Naive B cell (primary cell): ENCODE measurements at regions not wholly inside any gene's neighbourhood (a gene's known extent, or its start where the extent isn't known, plus 50 kb on each side); places are given as distances from the start of the nearest gene placed in this dataset.
A peak's percentile ranks its signal among the peaks of the same experiment; 100 is the strongest.
"Not testable (repeated sequence)": the region's sequence is repeated elsewhere in the genome, so short reads cannot be mapped to it uniquely, and the experiment has no call there.

Source experiments
- ATAC-seq, 2 donors: fragments of 150-1000 bp; cut with Tn5 transposase; 2 replicates each; pipeline ENCODE4 v1.10.0; 2021; ENCODE audit warnings: low read depth in 2 of 2, mild to moderate bottlenecking in 2 of 2, moderate library complexity in 2 of 2
- DNase-seq: peaks from one replicate; pipeline ENCODE4 v3.0.0; 2022
- H3K27ac Mint-ChIP-seq, 6 donors: one replicate each; pipeline ENCODE4 v1.8.0; 2020 to 2022; ENCODE audit warnings: mild to moderate bottlenecking in 6 of 6, mixed read lengths in 6 of 6, moderate library complexity in 5 of 6, inconsistent platforms in 2 of 6
- H3K27me3 Mint-ChIP-seq, 3 donors: one replicate each; pipeline ENCODE4 v1.8.0; 2021 to 2022; ENCODE audit warnings: mixed read lengths in 3 of 3, mild to moderate bottlenecking in 1 of 3
- H3K36me3 Mint-ChIP-seq, 2 donors: one replicate each; pipeline ENCODE4 v1.8.0; 2020 to 2022; ENCODE audit warnings: mixed read lengths in 2 of 2, inconsistent platforms in 1 of 2, mild to moderate bottlenecking in 1 of 2
- H3K4me1 Mint-ChIP-seq, 3 donors: one replicate each; pipeline ENCODE4 v1.8.0; 2020 to 2022; ENCODE audit warnings: mixed read lengths in 3 of 3, inconsistent platforms in 1 of 3, mild to moderate bottlenecking in 1 of 3, moderate library complexity in 1 of 3
- H3K4me3 Mint-ChIP-seq, 8 donors: one replicate each; pipeline ENCODE4 v1.8.0; 2020 to 2022; ENCODE audit warnings: mild to moderate bottlenecking in 8 of 8, mixed read lengths in 8 of 8, moderate library complexity in 8 of 8, inconsistent platforms in 2 of 8
- H3K9me3 Mint-ChIP-seq, 7 donors: one replicate each; pipeline ENCODE4 v1.8.0; 2020 to 2022; ENCODE audit warnings: mixed read lengths in 7 of 7, mild to moderate bottlenecking in 5 of 7, inconsistent platforms in 2 of 7, moderate library complexity in 1 of 7

- H3K36me3 Mint-ChIP-seq: no peaks in the 10 kb centered on the region
- ATAC-seq (no peak), DNase-seq (no peak)
- H3K4me1 Mint-ChIP-seq: no peaks in the 10 kb centered on the region
- peaks cover 0 to 4% (median 0%) of the 10 kb centered on the region in 7 donors for H3K9me3 Mint-ChIP-seq
- H3K4me3 Mint-ChIP-seq: no peak overlapping the region
- no peak overlapping the region for H3K27ac Mint-ChIP-seq
- H3K27me3 Mint-ChIP-seq: no peaks in the 10 kb centered on the region
Observed at GRCh38 chr4:189838821-189839497, 101.7 kb upstream of the FRG1 start.

GRCh38 chr4:189840356-189840755 is 100.3 kb upstream of the FRG1 start:
- H3K4me3 Mint-ChIP-seq: no peak overlapping the region
- no peaks in the 10 kb centered on the region for H3K27me3 Mint-ChIP-seq
- H3K36me3 Mint-ChIP-seq: no peaks in the 10 kb centered on the region
- no peaks in the 10 kb centered on the region for H3K4me1 Mint-ChIP-seq
- H3K9me3 Mint-ChIP-seq: peaks cover 0 to 4% (median 0%) of the 10 kb centered on the region in 7 donors
- DNase-seq (no peak), ATAC-seq (no peak)
- H3K27ac Mint-ChIP-seq: no peak overlapping the region

GRCh38 chr4:189843413-189844009 is 97.2 kb upstream of the FRG1 start:
- no peak overlapping the region for H3K4me3 Mint-ChIP-seq

GRCh38 chr4:189845145-189845846 is 95.4 kb upstream of the FRG1 start:
- H3K27ac Mint-ChIP-seq: peak overlapping the region in 1 of 6 donors; percentile 63
- no peaks in the 10 kb centered on the region for H3K27me3 Mint-ChIP-seq
- no peaks in the 10 kb centered on the region for H3K36me3 Mint-ChIP-seq
- ATAC-seq: no peak
- DNase-seq: no peak
- peaks cover 0 to 8% (median 0%) of the 10 kb centered on the region in 7 donors for H3K9me3 Mint-ChIP-seq
- H3K4me3 Mint-ChIP-seq: no peak overlapping the region
- no peaks in the 10 kb centered on the region for H3K4me1 Mint-ChIP-seq

More at GRCh38 chr4:189843413-189844009, 97.2 kb upstream of the FRG1 start:
- no peaks in the 10 kb centered on the region for H3K36me3 Mint-ChIP-seq
- H3K27me3 Mint-ChIP-seq: no peaks in the 10 kb centered on the region
- peaks cover 0 to 8% (median 0%) of the 10 kb centered on the region in 7 donors for H3K9me3 Mint-ChIP-seq
- DNase-seq (no peak), ATAC-seq (no peak)
- no peak overlapping the region for H3K27ac Mint-ChIP-seq
- H3K4me1 Mint-ChIP-seq: no peaks in the 10 kb centered on the region

- not testable (repeated sequence) for H3K9me3 Mint-ChIP-seq, H3K27ac Mint-ChIP-seq, H3K4me1 Mint-ChIP-seq, H3K27me3 Mint-ChIP-seq, ATAC-seq, H3K4me3 Mint-ChIP-seq, DNase-seq, H3K36me3 Mint-ChIP-seq
Observed at GRCh38 chr4:189846094-189846493, 94.6 kb upstream of the FRG1 start.

GRCh38 chr4:189846608-189847007 is 94.1 kb upstream of the FRG1 start:
- not testable (repeated sequence) for H3K9me3 Mint-ChIP-seq, H3K4me3 Mint-ChIP-seq, H3K4me1 Mint-ChIP-seq, ATAC-seq, DNase-seq, H3K27me3 Mint-ChIP-seq, H3K36me3 Mint-ChIP-seq
- H3K27ac Mint-ChIP-seq: peak overlapping the region in 1 of 6 donors; percentile 36

GRCh38 chr4:189848672-189849071 is 92.0 kb upstream of the FRG1 start:
- not testable (repeated sequence) for H3K9me3 Mint-ChIP-seq, H3K4me3 Mint-ChIP-seq, ATAC-seq, H3K27ac Mint-ChIP-seq, H3K27me3 Mint-ChIP-seq, H3K36me3 Mint-ChIP-seq, H3K4me1 Mint-ChIP-seq, DNase-seq

- H3K4me1 Mint-ChIP-seq: no peaks in the 10 kb centered on the region
- peaks cover 10 to 12% of the 10 kb centered on the region in 2 donors for H3K36me3 Mint-ChIP-seq
- H3K27me3 Mint-ChIP-seq: no peaks in the 10 kb centered on the region
- ATAC-seq (no peak), DNase-seq (no peak)
- no peak overlapping the region for H3K27ac Mint-ChIP-seq
- H3K9me3 Mint-ChIP-seq: peaks cover 5 to 23% (median 16%) of the 10 kb centered on the region in 7 donors
- H3K4me3 Mint-ChIP-seq: no peak overlapping the region
Observed at GRCh38 chr4:189850239-189850856, 90.3 kb upstream of the FRG1 start.

GRCh38 chr4:189858435-189858834 is 82.2 kb upstream of the FRG1 start:
- ATAC-seq (no peak), DNase-seq (no peak)
- H3K27me3 Mint-ChIP-seq: no peaks in the 10 kb centered on the region
- H3K9me3 Mint-ChIP-seq: peaks cover 4 to 17% (median 12%) of the 10 kb centered on the region in 7 donors
- H3K4me3 Mint-ChIP-seq: no peak overlapping the region
- peak overlapping the region in 1 of 6 donors; percentile 79 for H3K27ac Mint-ChIP-seq
- H3K4me1 Mint-ChIP-seq: no peaks in the 10 kb centered on the region
- H3K36me3 Mint-ChIP-seq: peaks cover 11 to 23% of the 10 kb centered on the region in 2 donors

GRCh38 chr4:189861101-189861500 is 79.6 kb upstream of the FRG1 start:
- Mint-ChIP-seq H3K27ac (no peak overlapping the region), H3K36me3 (peaks cover 0 to 6% of the 10 kb centered on the region in 2 donors), H3K27me3 (no peaks in the 10 kb centered on the region), H3K9me3 (peaks cover 0 to 4% (median 0%) of the 10 kb centered on the region in 7 donors), H3K4me3 (no peak overlapping the region), H3K4me1 (no peaks in the 10 kb centered on the region)
- ATAC-seq (no peak), DNase-seq (no peak)

GRCh38 chr4:189869236-189869635 is 71.4 kb upstream of the FRG1 start:
- DNase-seq (no peak), ATAC-seq (no peak)
- H3K27ac Mint-ChIP-seq: no peak overlapping the region
- H3K4me1 Mint-ChIP-seq: no peaks in the 10 kb centered on the region
- H3K36me3 Mint-ChIP-seq: no peaks in the 10 kb centered on the region
- no peaks in the 10 kb centered on the region for H3K9me3 Mint-ChIP-seq
- H3K4me3 Mint-ChIP-seq: no peak overlapping the region
- no peaks in the 10 kb centered on the region for H3K27me3 Mint-ChIP-seq

GRCh38 chr4:189870511-189871234 is 70.0 kb upstream of the FRG1 start:
- Mint-ChIP-seq H3K27ac (no peak overlapping the region), H3K27me3 (no peaks in the 10 kb centered on the region), H3K36me3 (peaks cover 0 to 4% of the 10 kb centered on the region in 2 donors), H3K4me1 (no peaks in the 10 kb centered on the region), H3K4me3 (no peak overlapping the region), H3K9me3 (no peaks in the 10 kb centered on the region)
- ATAC-seq (no peak), DNase-seq (no peak)

- H3K4me3 Mint-ChIP-seq: no peak overlapping the region
- peaks cover 0 to 6% (median 4%) of the 10 kb centered on the region in 7 donors for H3K9me3 Mint-ChIP-seq
- H3K4me1 Mint-ChIP-seq: no peaks in the 10 kb centered on the region
- no peak for ATAC-seq
- H3K27ac Mint-ChIP-seq: no peak overlapping the region
- peaks cover 0 to 4% of the 10 kb centered on the region in 2 donors for H3K36me3 Mint-ChIP-seq
- no peak for DNase-seq
- no peaks in the 10 kb centered on the region for H3K27me3 Mint-ChIP-seq
Observed at GRCh38 chr4:189874591-189874990, 66.1 kb upstream of the FRG1 start.
